GM12892 (cell line): ENCODE measurements at regions not wholly inside any gene's neighbourhood (a gene's known extent, or its start where the extent isn't known, plus 50 kb on each side); places are given as distances from the start of the nearest gene placed in this dataset.

ENCODE experiments used
- POLR2A ChIP-seq: IDR thresholded peaks from 2 replicates; pipeline ENCODE4 v1.6.1; 2011; ENCODE audit warnings: low read depth, low read length, control low read depth
- POLR2AphosphoS5 ChIP-seq: IDR thresholded peaks from 2 replicates; pipeline ENCODE4 v1.6.1; 2011; ENCODE audit warnings: low read depth, low read length, control low read depth
- TAF1 ChIP-seq: IDR thresholded peaks from 2 replicates; pipeline ENCODE4 v1.6.1; 2011; ENCODE audit warnings: low read depth, mild to moderate bottlenecking, control low read depth, low read length, borderline replicate concordance

- TF ChIP-seq POLR2A (no peak), POLR2AphosphoS5 (no peak), TAF1 (no peak)
These were observed 95.6 kb upstream of the ANKH start for GRCh38 chr5:14967166-14967565.
